ENCODE measurements at regions not wholly inside any gene's neighbourhood (a gene's known extent, or its start where the extent isn't known, plus 50 kb on each side); places are given as distances from the start of the nearest gene placed in this dataset.

- Histone ChIP-seq H3K27me3 (peaks cover 5% of the 10 kb centered on the region), H3K36me3 (no peaks in the 10 kb centered on the region), H3K4me1 (no peaks in the 10 kb centered on the region), H3K4me3 (no peak overlapping the region), H3K27ac (no peak overlapping the region), H3K9me3 (no peaks in the 10 kb centered on the region)
- DNase-seq, result no peak
- TF ChIP-seq EP300 (IDR thresholded peaks at IDR 0.05; ENCODE audit: low read depth) (no peak), POLR2AphosphoS5 (IDR thresholded peaks at IDR 0.05) (no peak), POLR2A (IDR thresholded peaks at IDR 0.05) (no peak), CTCF (IDR thresholded peaks at IDR 0.05) (no peak)
- WGBS, 2 donors (ENCODE audit: low coverage in 1 of 2), result 42 to 71% methylated on average over 1 of the region's 1 CpG
- intact Hi-C loops (cut with DNase I; ENCODE audit: low total_unique reads), result no loop called here
- in situ Hi-C loops (cut with MboI; ENCODE audit: low pct_ligation_motif_present in 1 of 4, low pct_unique_long_range_greater_than_20kb in 1 of 4, low sequenced_read_pairs in 3 of 4), result no loop called here
These were observed 680.9 kb downstream of the TMEM121 start for GRCh38 chr14:106207316-106207715.

- in situ Hi-C loops (cut with MboI; ENCODE audit: low pct_ligation_motif_present in 1 of 4, low pct_unique_long_range_greater_than_20kb in 1 of 4, low sequenced_read_pairs in 3 of 4), result no loop called here
- 49 to 50% methylated on average over 2 of the region's 2 CpGs for WGBS, 2 donors (ENCODE audit: low coverage in 1 of 2)
- TF ChIP-seq POLR2A (IDR thresholded peaks at IDR 0.05), result no peak
- TF ChIP-seq CTCF (IDR thresholded peaks at IDR 0.05), result no peak
- TF ChIP-seq POLR2AphosphoS5 (IDR thresholded peaks at IDR 0.05), result no peak
- TF ChIP-seq EP300 (IDR thresholded peaks at IDR 0.05; ENCODE audit: low read depth), result no peak
- Histone ChIP-seq H3K36me3 (no peaks in the 10 kb centered on the region), H3K27ac (no peak overlapping the region), H3K9me3 (no peaks in the 10 kb centered on the region), H3K27me3 (peaks cover 5% of the 10 kb centered on the region), H3K4me1 (no peaks in the 10 kb centered on the region), H3K4me3 (no peak overlapping the region)
- no peak for DNase-seq
- intact Hi-C loops (cut with DNase I; ENCODE audit: low total_unique reads), result no loop called here
These were observed 682.4 kb downstream of the TMEM121 start for GRCh38 chr14:106208794-106209193.

GRCh38 chr14:106209755-106210154 lies 683.4 kb downstream of the TMEM121 start:
- no peak for DNase-seq
- 66 to 69% methylated on average over 5 to 7 of the region's 7 CpGs for WGBS, 2 donors (ENCODE audit: low coverage in 1 of 2)

DNA sequence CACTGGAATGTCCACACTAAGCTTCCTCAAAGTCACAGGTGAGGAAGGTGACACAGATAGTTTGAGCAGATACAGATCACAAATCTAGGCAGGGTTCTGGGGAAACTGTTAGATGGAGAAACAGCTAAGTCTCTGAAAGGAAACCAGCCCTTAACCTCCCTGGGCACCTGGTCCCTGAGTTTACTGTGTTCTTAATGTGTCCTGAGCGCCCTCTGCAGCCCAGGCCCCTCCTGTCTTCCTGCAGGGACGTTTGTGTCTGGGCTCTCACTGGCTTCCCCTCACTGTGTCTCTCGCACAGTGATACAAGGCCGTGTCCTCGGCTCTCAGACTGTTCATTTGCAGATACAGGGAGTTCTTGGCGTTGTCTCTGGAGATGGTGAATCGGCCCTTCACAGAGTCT lies 684.3 kb downstream of the TMEM121 start:
- H3K27ac ChIP-seq, result no peak overlapping the region
- DNase-seq, result no peak
- intact Hi-C loops (cut with DNase I; ENCODE audit: low total_unique reads), result no loop called here
- peaks cover 5% of the 10 kb centered on the region for H3K27me3 ChIP-seq
- 56 to 62% methylated on average over 5 to 7 of the region's 7 CpGs for WGBS, 2 donors (ENCODE audit: low coverage in 1 of 2)
- in situ Hi-C loops (cut with MboI; ENCODE audit: low pct_ligation_motif_present in 1 of 4, low pct_unique_long_range_greater_than_20kb in 1 of 4, low sequenced_read_pairs in 3 of 4), result no loop called here
- no peak overlapping the region for H3K4me3 ChIP-seq
- no peaks in the 10 kb centered on the region for H3K4me1 ChIP-seq
- no peaks in the 10 kb centered on the region for H3K36me3 ChIP-seq
- TF ChIP-seq CTCF (IDR thresholded peaks at IDR 0.05), result no peak
- no peak for TF ChIP-seq POLR2AphosphoS5 (IDR thresholded peaks at IDR 0.05)
- no peak for TF ChIP-seq EP300 (IDR thresholded peaks at IDR 0.05; ENCODE audit: low read depth)
- TF ChIP-seq POLR2A (IDR thresholded peaks at IDR 0.05), result no peak
- H3K9me3 ChIP-seq, result no peaks in the 10 kb centered on the region

More at GRCh38 chr14:106209755-106210154, 683.4 kb downstream of the TMEM121 start:
- H3K27me3 ChIP-seq, result peaks cover 5% of the 10 kb centered on the region
- H3K27ac ChIP-seq, result no peak overlapping the region
- no peak overlapping the region for H3K4me3 ChIP-seq
- in situ Hi-C loops (cut with MboI; ENCODE audit: low pct_ligation_motif_present in 1 of 4, low pct_unique_long_range_greater_than_20kb in 1 of 4, low sequenced_read_pairs in 3 of 4) (no loop called here), intact Hi-C loops (cut with DNase I; ENCODE audit: low total_unique reads) (no loop called here)
- H3K9me3 ChIP-seq, result no peaks in the 10 kb centered on the region
- TF ChIP-seq POLR2AphosphoS5 (IDR thresholded peaks at IDR 0.05) (no peak), POLR2A (IDR thresholded peaks at IDR 0.05) (no peak), EP300 (IDR thresholded peaks at IDR 0.05; ENCODE audit: low read depth) (no peak), CTCF (IDR thresholded peaks at IDR 0.05) (no peak)
- H3K4me1 ChIP-seq, result no peaks in the 10 kb centered on the region
- no peaks in the 10 kb centered on the region for H3K36me3 ChIP-seq
